IgD-negative memory B cell (primary cell): ENCODE measurements at regions not wholly inside any gene's neighbourhood (a gene's known extent, or its start where the extent isn't known, plus 50 kb on each side); places are given as distances from the start of the nearest gene placed in this dataset.
"Not testable (repeated sequence)": the region's sequence is repeated elsewhere in the genome, so short reads cannot be mapped to it uniquely, and the experiment has no call there.

Experiments used
- H3K27ac Mint-ChIP-seq, 3 donors: one replicate each; pipeline ENCODE4 v1.8.0; 2020 to 2022; ENCODE audit warnings: mild to moderate bottlenecking in 3 of 3, mixed read lengths in 3 of 3, moderate library complexity in 1 of 3
- H3K27me3 Mint-ChIP-seq: one replicate; pipeline ENCODE4 v1.8.0; 2021; ENCODE audit warnings: mixed read lengths
- H3K36me3 Mint-ChIP-seq: one replicate; pipeline ENCODE4 v1.8.0; 2020; ENCODE audit warnings: mild to moderate bottlenecking, mixed read lengths
- H3K4me1 Mint-ChIP-seq, 3 donors: one replicate each; pipeline ENCODE4 v1.8.0; 2020 to 2022; ENCODE audit warnings: mixed read lengths in 3 of 3, mild to moderate bottlenecking in 1 of 3
- H3K4me3 Mint-ChIP-seq, 4 donors: one replicate each; pipeline ENCODE4 v1.8.0; 2020 to 2022; ENCODE audit warnings: mild to moderate bottlenecking in 4 of 4, mixed read lengths in 4 of 4, moderate library complexity in 3 of 4
- H3K9me3 Mint-ChIP-seq, 3 donors: one replicate each; pipeline ENCODE4 v1.8.0; 2020 to 2021; ENCODE audit warnings: mixed read lengths in 3 of 3, mild to moderate bottlenecking in 1 of 3

GRCh38 chr3:147672436-147672835 is 263.3 kb downstream of the ZIC1 start:
- H3K9me3 Mint-ChIP-seq, result peaks cover 0 to 8% (median 5%) of the 10 kb centered on the region in 3 donors
- no peak overlapping the region for H3K4me3 Mint-ChIP-seq
- H3K36me3 Mint-ChIP-seq, result peaks cover 1% of the 10 kb centered on the region
- H3K27ac Mint-ChIP-seq, result no peak overlapping the region
- no peaks in the 10 kb centered on the region for H3K4me1 Mint-ChIP-seq
- no peaks in the 10 kb centered on the region for H3K27me3 Mint-ChIP-seq

GRCh38 chr3:147675761-147676160 is 266.6 kb downstream of the ZIC1 start:
- H3K4me1 Mint-ChIP-seq, result no peaks in the 10 kb centered on the region
- H3K9me3 Mint-ChIP-seq, result peaks cover 0 to 8% (median 4%) of the 10 kb centered on the region in 3 donors
- H3K36me3 Mint-ChIP-seq, result peaks cover 1% of the 10 kb centered on the region
- H3K4me3 Mint-ChIP-seq, result no peak overlapping the region
- H3K27ac Mint-ChIP-seq, result no peak overlapping the region
- H3K27me3 Mint-ChIP-seq, result no peaks in the 10 kb centered on the region

- no peak overlapping the region for H3K27ac Mint-ChIP-seq
- H3K9me3 Mint-ChIP-seq, result peaks cover 0 to 3% (median 1%) of the 10 kb centered on the region in 3 donors
- no peak overlapping the region for H3K4me3 Mint-ChIP-seq
- H3K27me3 Mint-ChIP-seq, result no peaks in the 10 kb centered on the region
- H3K36me3 Mint-ChIP-seq, result no peaks in the 10 kb centered on the region
- H3K4me1 Mint-ChIP-seq, result no peaks in the 10 kb centered on the region
Measured at GRCh38 chr3:147680837-147681483, 271.8 kb downstream of the ZIC1 start.

GRCh38 chr3:147688868-147689267 is 279.7 kb downstream of the ZIC1 start:
- Mint-ChIP-seq H3K4me3 (no peak overlapping the region), H3K4me1 (peaks cover 0 to 1% (median 0%) of the 10 kb centered on the region in 3 donors), H3K27ac (no peak overlapping the region), H3K36me3 (peaks cover 2% of the 10 kb centered on the region), H3K9me3 (peaks cover 3 to 7% (median 6%) of the 10 kb centered on the region in 3 donors), H3K27me3 (no peaks in the 10 kb centered on the region)

- H3K27me3 Mint-ChIP-seq, result no peaks in the 10 kb centered on the region
- no peaks in the 10 kb centered on the region for H3K36me3 Mint-ChIP-seq
- no peak overlapping the region for H3K27ac Mint-ChIP-seq
- no peak overlapping the region for H3K4me3 Mint-ChIP-seq
- H3K4me1 Mint-ChIP-seq, result no peaks in the 10 kb centered on the region
- peaks cover 2 to 9% (median 6%) of the 10 kb centered on the region in 3 donors for H3K9me3 Mint-ChIP-seq
Measured at GRCh38 chr3:147699175-147699838, 290.1 kb downstream of the ZIC1 start.

GRCh38 chr3:147701195-147701594 is 292.0 kb downstream of the ZIC1 start:
- Mint-ChIP-seq H3K27ac (no peak overlapping the region), H3K4me1 (no peaks in the 10 kb centered on the region), H3K27me3 (no peaks in the 10 kb centered on the region), H3K9me3 (peaks cover 2 to 18% (median 2%) of the 10 kb centered on the region in 3 donors), H3K4me3 (no peak overlapping the region), H3K36me3 (no peaks in the 10 kb centered on the region)

GRCh38 chr3:147702509-147702908 is 293.3 kb downstream of the ZIC1 start:
- H3K36me3 Mint-ChIP-seq, result no peaks in the 10 kb centered on the region
- no peak overlapping the region for H3K27ac Mint-ChIP-seq
- no peaks in the 10 kb centered on the region for H3K4me1 Mint-ChIP-seq
- H3K4me3 Mint-ChIP-seq, result no peak overlapping the region
- H3K27me3 Mint-ChIP-seq, result no peaks in the 10 kb centered on the region
- H3K9me3 Mint-ChIP-seq, result peaks cover 2 to 18% (median 2%) of the 10 kb centered on the region in 3 donors

- Mint-ChIP-seq H3K9me3 (peaks cover 1 to 27% (median 2%) of the 10 kb centered on the region in 3 donors), H3K4me1 (no peaks in the 10 kb centered on the region), H3K36me3 (no peaks in the 10 kb centered on the region), H3K4me3 (no peak overlapping the region), H3K27me3 (no peaks in the 10 kb centered on the region), H3K27ac (no peak overlapping the region)
Measured at GRCh38 chr3:147705651-147706051, 296.5 kb downstream of the ZIC1 start.

- H3K4me1 Mint-ChIP-seq, H3K4me3 Mint-ChIP-seq, H3K36me3 Mint-ChIP-seq, H3K27me3 Mint-ChIP-seq, H3K27ac Mint-ChIP-seq: not testable (repeated sequence)
- peaks cover 0 to 13% (median 1%) of the 10 kb centered on the region in 3 donors for H3K9me3 Mint-ChIP-seq
Measured at GRCh38 chr3:147710753-147711152, 301.6 kb downstream of the ZIC1 start.

GRCh38 chr3:147712357-147712756 is 303.2 kb downstream of the ZIC1 start:
- H3K27ac Mint-ChIP-seq, result no peak overlapping the region
- H3K4me3 Mint-ChIP-seq, result no peak overlapping the region
- H3K36me3 Mint-ChIP-seq, result no peaks in the 10 kb centered on the region
- H3K27me3 Mint-ChIP-seq, result no peaks in the 10 kb centered on the region
- no peaks in the 10 kb centered on the region for H3K4me1 Mint-ChIP-seq
- peaks cover 0 to 9% (median 1%) of the 10 kb centered on the region in 3 donors for H3K9me3 Mint-ChIP-seq

GRCh38 chr3:147712758-147713157 is 303.6 kb downstream of the ZIC1 start:
- H3K27ac Mint-ChIP-seq, H3K4me1 Mint-ChIP-seq, H3K36me3 Mint-ChIP-seq, H3K4me3 Mint-ChIP-seq, H3K27me3 Mint-ChIP-seq, H3K9me3 Mint-ChIP-seq: not testable (repeated sequence)

- Mint-ChIP-seq H3K27me3 (no peaks in the 10 kb centered on the region), H3K36me3 (no peaks in the 10 kb centered on the region), H3K9me3 (peaks cover 0 to 9% (median 4%) of the 10 kb centered on the region in 3 donors), H3K4me3 (no peak overlapping the region), H3K4me1 (no peaks in the 10 kb centered on the region), H3K27ac (no peak overlapping the region)
Measured at GRCh38 chr3:147713234-147714133, 304.3 kb downstream of the ZIC1 start.

- Mint-ChIP-seq H3K27me3 (no peaks in the 10 kb centered on the region), H3K4me3 (no peak overlapping the region), H3K27ac (no peak overlapping the region), H3K9me3 (peaks cover 0 to 3% (median 0%) of the 10 kb centered on the region in 3 donors), H3K36me3 (no peaks in the 10 kb centered on the region), H3K4me1 (no peaks in the 10 kb centered on the region)
Measured at GRCh38 chr3:147729641-147730040, 320.5 kb downstream of the ZIC1 start.

GRCh38 chr3:147730284-147730683 is 321.1 kb downstream of the ZIC1 start:
- Mint-ChIP-seq H3K36me3 (no peaks in the 10 kb centered on the region), H3K4me3 (no peak overlapping the region), H3K4me1 (no peaks in the 10 kb centered on the region), H3K27me3 (no peaks in the 10 kb centered on the region), H3K27ac (no peak overlapping the region), H3K9me3 (peaks cover 0 to 3% (median 0%) of the 10 kb centered on the region in 3 donors)

- Mint-ChIP-seq H3K9me3 (peaks cover 0 to 3% (median 2%) of the 10 kb centered on the region in 3 donors), H3K27ac (no peak overlapping the region), H3K4me1 (no peaks in the 10 kb centered on the region), H3K27me3 (no peaks in the 10 kb centered on the region), H3K36me3 (no peaks in the 10 kb centered on the region), H3K4me3 (no peak overlapping the region)
Measured at GRCh38 chr3:147733217-147733616, 324.1 kb downstream of the ZIC1 start.
